ENCODE measurements at regions not wholly inside any gene's neighbourhood (a gene's known extent, or its start where the extent isn't known, plus 50 kb on each side); places are given as distances from the start of the nearest gene placed in this dataset.

- H3K79me2 ChIP-seq (ENCODE audit: control insufficient read depth, insufficient read depth, low read length) = no peaks in the 10 kb centered on the region
- H3K36me3 ChIP-seq (ENCODE audit: control insufficient read depth in 2 of 2, extremely low read depth in 1 of 2, insufficient read depth in 2 of 2, low read length in 2 of 2) = no peaks in the 10 kb centered on the region
- no peak overlapping the region for H3K4me3 ChIP-seq (replicated peaks in 1 of 3; ENCODE audit: insufficient read depth in 1 of 3, low read depth in 1 of 3, low read length in 3 of 3)
- POLR2A ChIA-PET = no interaction called here
- no peak overlapping the region for H2AFZ ChIP-seq (ENCODE audit: low read depth, low read length)
- CTCF ChIA-PET = no interaction called here
- DNase-seq (ENCODE audit: low read depth, low spot score) (no peak), FAIRE-seq (no peak)
- H3K27me3 ChIP-seq (ENCODE audit: control insufficient read depth in 2 of 2, insufficient read depth in 2 of 2, low read length in 2 of 2) = no peaks in the 10 kb centered on the region
- no peak overlapping the region for H3K4me2 ChIP-seq (ENCODE audit: insufficient read depth, low read length)
- H3K9me3 ChIP-seq (replicated peaks; ENCODE audit: control insufficient read depth, insufficient read depth, low read length) = peaks cover 5% of the 10 kb centered on the region
- intact Hi-C loops (cut with micrococcal nuclease) (no loop called here), dilution Hi-C loops (cut with MboI; ENCODE audit: extremely low pct_ligation_motif_present, low sequenced_read_pairs) (no loop called here)
- no peaks in the 10 kb centered on the region for H3K9me1 ChIP-seq (replicated peaks; ENCODE audit: control insufficient read depth, extremely low read depth, insufficient read depth, low read length)
- no peaks in the 10 kb centered on the region for H3K4me1 ChIP-seq (ENCODE audit: control insufficient read depth, extremely low read depth, insufficient read depth, low read length)
- no peak overlapping the region for H3K27ac ChIP-seq (ENCODE audit: insufficient read depth, low read depth, low read length)
- no peaks in the 10 kb centered on the region for H4K20me1 ChIP-seq (replicated peaks; ENCODE audit: control insufficient read depth, extremely low read depth, insufficient read depth, low read length)
- no peak for TF ChIP-seq MYC (IDR thresholded peaks at IDR 0.05; ENCODE audit: low read depth, low read length)
- no peak for TF ChIP-seq MAX (IDR thresholded peaks at IDR 0.05; ENCODE audit: insufficient read depth, insufficient read length)
- TF ChIP-seq EZH2 (IDR thresholded peaks at IDR 0.05; ENCODE audit: borderline replicate concordance, low read depth, low read length, severe bottlenecking) = no peak
- TF ChIP-seq JUN (IDR thresholded peaks at IDR 0.05; ENCODE audit: borderline replicate concordance, insufficient read depth, insufficient read length, low read depth) = no peak
- BruUV-seq (replicated peaks) = no TSS peak
- no peak overlapping the region for H3K9ac ChIP-seq (replicated peaks; ENCODE audit: extremely low read depth, insufficient read depth, low read length)
These were observed 362.0 kb downstream of the FGF9 start for GRCh38 chr13:22032905-22033304.

- Histone ChIP-seq H4K20me1 (replicated peaks; ENCODE audit: control insufficient read depth, extremely low read depth, insufficient read depth, low read length) (no peaks in the 10 kb centered on the region), H3K9me3 (replicated peaks; ENCODE audit: control insufficient read depth, insufficient read depth, low read length) (peaks cover 5% of the 10 kb centered on the region), H3K9me1 (replicated peaks; ENCODE audit: control insufficient read depth, extremely low read depth, insufficient read depth, low read length) (no peaks in the 10 kb centered on the region), H3K4me3 (replicated peaks in 1 of 3; ENCODE audit: insufficient read depth in 1 of 3, low read depth in 1 of 3, low read length in 3 of 3) (no peak overlapping the region), H3K9ac (replicated peaks; ENCODE audit: extremely low read depth, insufficient read depth, low read length) (no peak overlapping the region), H3K4me2 (ENCODE audit: insufficient read depth, low read length) (no peak overlapping the region), H2AFZ (ENCODE audit: low read depth, low read length) (no peak overlapping the region), H3K36me3 (ENCODE audit: control insufficient read depth in 2 of 2, extremely low read depth in 1 of 2, insufficient read depth in 2 of 2, low read length in 2 of 2) (no peaks in the 10 kb centered on the region), H3K27ac (ENCODE audit: insufficient read depth, low read depth, low read length) (no peak overlapping the region), H3K79me2 (ENCODE audit: control insufficient read depth, insufficient read depth, low read length) (no peaks in the 10 kb centered on the region), H3K27me3 (ENCODE audit: control insufficient read depth in 2 of 2, insufficient read depth in 2 of 2, low read length in 2 of 2) (no peaks in the 10 kb centered on the region), H3K4me1 (ENCODE audit: control insufficient read depth, extremely low read depth, insufficient read depth, low read length) (no peaks in the 10 kb centered on the region)
- DNase-seq (ENCODE audit: low read depth, low spot score) (no peak), FAIRE-seq (no peak)
- TF ChIP-seq POLR2AphosphoS5 (IDR thresholded peaks at IDR 0.05; ENCODE audit: insufficient read depth, low read depth, low read length) (no peak), GATA2 (IDR thresholded peaks at IDR 0.05; ENCODE audit: insufficient read depth, insufficient read length, low read depth, low read length) (no peak), MAX (IDR thresholded peaks at IDR 0.05; ENCODE audit: insufficient read depth, insufficient read length) (no peak), MYC (IDR thresholded peaks at IDR 0.05; ENCODE audit: low read depth, low read length) (no peak), EZH2 (IDR thresholded peaks at IDR 0.05; ENCODE audit: borderline replicate concordance, low read depth, low read length, severe bottlenecking) (no peak), CTCF (IDR thresholded peaks at IDR 0.05; ENCODE audit: extremely low read depth in 1 of 2, insufficient read depth in 1 of 2, low read depth in 1 of 2, low read length in 2 of 2) (no peak), JUN (IDR thresholded peaks at IDR 0.05; ENCODE audit: borderline replicate concordance, insufficient read depth, insufficient read length, low read depth) (no peak)
- dilution Hi-C loops (cut with MboI; ENCODE audit: extremely low pct_ligation_motif_present, low sequenced_read_pairs) (no loop called here), intact Hi-C loops (cut with micrococcal nuclease) (no loop called here)
- ChIA-PET POLR2A (no interaction called here), CTCF (no interaction called here)
- BruUV-seq (replicated peaks) = no TSS peak
These were observed 369.1 kb downstream of the FGF9 start for GRCh38 chr13:22039961-22040360.

Measured in endothelial cell of umbilical vein (primary cell).